BE2C (cell line): ENCODE measurements at regions not wholly inside any gene's neighbourhood (a gene's known extent, or its start where the extent isn't known, plus 50 kb on each side); places are given as distances from the start of the nearest gene placed in this dataset.

Experiments used
- DNase-seq: peaks from one replicate; pipeline ENCODE4 v3.0.0-alpha.2; 2020
- H3K27me3 ChIP-seq: fragments of 250-450 bp; sonication (Bioruptor Pico); 2 replicates; pipeline ENCODE4 v1.5.1; 2020; ENCODE audit warnings: mild to moderate bottlenecking
- H3K36me3 ChIP-seq: fragments of 250-450 bp; sonication (Bioruptor Pico); 2 replicates; pipeline ENCODE4 v1.5.1; 2020; ENCODE audit warnings: mild to moderate bottlenecking
- H3K4me1 ChIP-seq: fragments of 250-450 bp; sonication (Bioruptor Pico); 2 replicates; pipeline ENCODE4 v1.5.1; 2020
- H3K4me3 ChIP-seq: 2 replicates; pipeline ENCODE4 v1.5.1; 2011; ENCODE audit warnings: low read depth, low read length
- H3K9me3 ChIP-seq: fragments of 250-450 bp; sonication (Bioruptor Pico); 2 replicates; pipeline ENCODE4 v1.5.1; 2020
- CTCF ChIP-seq: IDR thresholded peaks from 2 replicates; pipeline ENCODE4 v1.5.1; 2012; ENCODE audit warnings: mild to moderate bottlenecking, low read depth, low read length

GRCh38 chrX:42089031-42089430 is 165.7 kb upstream of the CASK start:
- no peaks in the 10 kb centered on the region for H3K36me3 ChIP-seq
- TF ChIP-seq CTCF, result no peak
- no peak for DNase-seq
- no peaks in the 10 kb centered on the region for H3K4me1 ChIP-seq
- no peaks in the 10 kb centered on the region for H3K27me3 ChIP-seq
- no peaks in the 10 kb centered on the region for H3K9me3 ChIP-seq
- H3K4me3 ChIP-seq, result no peak overlapping the region

DNA sequence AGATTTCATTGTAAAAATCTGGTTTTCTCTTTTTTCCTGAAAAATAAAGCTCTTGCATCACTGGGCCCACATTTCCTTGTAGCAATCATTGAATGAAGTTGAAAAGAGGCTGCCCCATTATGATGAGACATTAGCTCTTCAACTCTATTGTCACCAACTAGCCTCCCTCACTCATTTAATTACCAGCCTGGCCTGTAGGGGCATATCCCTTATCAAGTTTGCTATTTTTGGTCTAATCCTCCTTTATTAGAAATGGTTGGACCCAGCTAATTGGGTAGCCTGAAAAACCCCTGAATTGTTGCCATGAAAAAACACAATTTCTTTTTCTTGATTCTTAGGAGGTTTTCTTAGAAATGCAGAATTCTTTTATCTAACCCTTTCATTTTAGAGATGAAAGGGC is 164.6 kb upstream of the CASK start:
- no peaks in the 10 kb centered on the region for H3K36me3 ChIP-seq
- DNase-seq, result no peak
- no peaks in the 10 kb centered on the region for H3K27me3 ChIP-seq
- no peak for TF ChIP-seq CTCF
- H3K4me1 ChIP-seq, result no peaks in the 10 kb centered on the region
- H3K9me3 ChIP-seq, result no peaks in the 10 kb centered on the region
- no peak overlapping the region for H3K4me3 ChIP-seq

DNA sequence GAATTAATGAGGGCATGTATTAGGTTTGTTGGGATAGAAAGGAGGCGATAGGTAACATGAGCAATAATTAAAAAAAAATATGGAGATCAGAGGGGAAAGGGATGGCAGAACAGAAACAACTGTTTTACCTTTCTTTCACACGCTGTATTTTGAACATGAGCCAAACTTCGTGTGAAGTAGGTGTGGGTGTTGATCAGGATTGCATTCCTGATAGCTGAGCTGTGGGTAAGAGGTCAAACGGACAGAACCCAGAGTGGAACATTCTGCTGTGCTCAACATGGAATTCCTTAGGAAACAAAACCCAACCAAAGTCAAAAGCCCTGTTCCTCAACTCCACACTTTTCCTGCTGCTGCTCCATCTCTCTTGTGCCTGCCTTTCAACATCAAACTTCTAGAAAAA is 162.5 kb upstream of the CASK start:
- Histone ChIP-seq H3K36me3 (no peaks in the 10 kb centered on the region), H3K4me1 (no peaks in the 10 kb centered on the region), H3K27me3 (no peaks in the 10 kb centered on the region), H3K4me3 (no peak overlapping the region), H3K9me3 (no peaks in the 10 kb centered on the region)
- no peak for DNase-seq
- no peak for TF ChIP-seq CTCF

- H3K4me1 ChIP-seq, result no peaks in the 10 kb centered on the region
- no peaks in the 10 kb centered on the region for H3K36me3 ChIP-seq
- no peaks in the 10 kb centered on the region for H3K9me3 ChIP-seq
- H3K4me3 ChIP-seq, result no peak overlapping the region
- DNase-seq, result no peak
- TF ChIP-seq CTCF, result no peak
- no peaks in the 10 kb centered on the region for H3K27me3 ChIP-seq
Observed at GRCh38 chrX:42079968-42080367, 156.6 kb upstream of the CASK start.

GRCh38 chrX:42077675-42078074 is 154.3 kb upstream of the CASK start:
- H3K4me3 ChIP-seq, result no peak overlapping the region
- H3K4me1 ChIP-seq, result no peaks in the 10 kb centered on the region
- H3K36me3 ChIP-seq, result no peaks in the 10 kb centered on the region
- no peak for TF ChIP-seq CTCF
- no peak for DNase-seq
- no peaks in the 10 kb centered on the region for H3K27me3 ChIP-seq
- no peaks in the 10 kb centered on the region for H3K9me3 ChIP-seq

DNA sequence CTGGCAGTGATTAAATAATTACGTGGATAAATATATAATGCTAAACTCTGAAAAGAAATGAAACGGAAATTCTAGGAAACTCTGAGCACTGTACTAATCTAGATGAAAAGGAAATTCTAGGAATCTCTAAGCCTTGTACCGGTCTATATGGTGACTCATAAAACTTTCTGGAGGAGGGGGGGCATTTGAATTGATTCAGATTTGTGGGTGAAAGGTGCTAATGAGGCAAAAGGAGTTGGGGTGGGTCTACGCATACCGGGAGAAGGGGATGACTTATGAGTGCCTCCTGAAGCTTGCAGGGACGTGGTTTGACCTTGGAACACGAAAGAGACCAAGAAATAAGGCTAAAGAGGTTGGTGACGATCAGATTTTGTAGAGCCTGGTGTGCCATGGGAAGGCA is 151.7 kb upstream of the CASK start:
- TF ChIP-seq CTCF, result no peak
- Histone ChIP-seq H3K4me3 (no peak overlapping the region), H3K4me1 (no peaks in the 10 kb centered on the region), H3K9me3 (no peaks in the 10 kb centered on the region), H3K27me3 (no peaks in the 10 kb centered on the region), H3K36me3 (no peaks in the 10 kb centered on the region)
- no peak for DNase-seq
